ENCODE measurements at regions not wholly inside any gene's neighbourhood (a gene's known extent, or its start where the extent isn't known, plus 50 kb on each side); places are given as distances from the start of the nearest gene placed in this dataset.

DNA sequence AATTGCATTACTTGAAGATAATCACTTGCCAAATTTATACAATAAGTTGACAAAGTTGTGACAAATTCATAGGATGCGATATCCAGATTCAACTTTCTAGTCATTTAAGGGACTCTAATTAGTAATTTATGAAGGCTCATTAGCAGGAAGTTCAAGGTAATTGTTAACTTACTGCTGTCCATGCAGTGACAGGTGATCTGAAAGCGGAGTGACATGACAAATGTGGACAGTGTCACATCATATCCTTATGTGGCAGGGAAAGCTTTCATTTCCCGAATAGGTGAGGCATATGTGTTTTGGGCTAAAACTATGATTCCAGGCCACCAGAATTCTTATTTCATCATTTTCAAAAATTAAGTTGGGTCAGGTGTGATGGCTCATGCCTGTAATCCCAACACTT is 115.9 kb upstream of the BMP2 start:
- TF ChIP-seq, protein P1, sequence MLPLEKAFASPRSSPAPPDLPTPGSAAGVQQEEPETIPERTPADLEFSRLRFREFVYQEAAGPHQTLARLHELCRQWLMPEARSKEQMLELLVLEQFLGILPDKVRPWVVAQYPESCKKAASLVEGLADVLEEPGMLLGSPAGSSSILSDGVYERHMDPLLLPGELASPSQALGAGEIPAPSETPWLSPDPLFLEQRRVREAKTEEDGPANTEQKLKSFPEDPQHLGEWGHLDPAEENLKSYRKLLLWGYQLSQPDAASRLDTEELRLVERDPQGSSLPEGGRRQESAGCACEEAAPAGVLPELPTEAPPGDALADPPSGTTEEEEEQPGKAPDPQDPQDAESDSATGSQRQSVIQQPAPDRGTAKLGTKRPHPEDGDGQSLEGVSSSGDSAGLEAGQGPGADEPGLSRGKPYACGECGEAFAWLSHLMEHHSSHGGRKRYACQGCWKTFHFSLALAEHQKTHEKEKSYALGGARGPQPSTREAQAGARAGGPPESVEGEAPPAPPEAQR (CRISPR knock-in tag; IDR thresholded peaks at IDR 0.05), result no peak
- TF ChIP-seq CREB1 (CRISPR knock-in tag; IDR thresholded peaks at IDR 0.05) (no peak), NR1H2 (CRISPR knock-in tag; IDR thresholded peaks at IDR 0.05) (no peak), TCF7 (CRISPR knock-in tag; IDR thresholded peaks at IDR 0.05; ENCODE audit: low read depth) (no peak), IRF2 (CRISPR knock-in tag; IDR thresholded peaks at IDR 0.05; ENCODE audit: borderline replicate concordance, low read depth) (no peak), FOXP1 (CRISPR knock-in tag; IDR thresholded peaks at IDR 0.05; ENCODE audit: borderline replicate concordance) (no peak), CBFB (CRISPR knock-in tag; IDR thresholded peaks at IDR 0.05; ENCODE audit: low read depth) (no peak), KAT7 (CRISPR knock-in tag; IDR thresholded peaks at IDR 0.05; ENCODE audit: borderline replicate concordance) (no peak), ZNF121 (CRISPR knock-in tag; IDR thresholded peaks at IDR 0.05) (no peak), MYBL2 (CRISPR knock-in tag; IDR thresholded peaks at IDR 0.05) (no peak), ZNF317 (CRISPR knock-in tag; IDR thresholded peaks at IDR 0.05; ENCODE audit: borderline replicate concordance, low read depth) (no peak), CREM (CRISPR knock-in tag; IDR thresholded peaks at IDR 0.05) (no peak), GTF2I (CRISPR knock-in tag; conservative IDR thresholded peaks at IDR 0.05) (no peak), ZNF263 (CRISPR knock-in tag; IDR thresholded peaks at IDR 0.05; ENCODE audit: low read depth) (no peak)
- TF ChIP-seq, protein P2, sequence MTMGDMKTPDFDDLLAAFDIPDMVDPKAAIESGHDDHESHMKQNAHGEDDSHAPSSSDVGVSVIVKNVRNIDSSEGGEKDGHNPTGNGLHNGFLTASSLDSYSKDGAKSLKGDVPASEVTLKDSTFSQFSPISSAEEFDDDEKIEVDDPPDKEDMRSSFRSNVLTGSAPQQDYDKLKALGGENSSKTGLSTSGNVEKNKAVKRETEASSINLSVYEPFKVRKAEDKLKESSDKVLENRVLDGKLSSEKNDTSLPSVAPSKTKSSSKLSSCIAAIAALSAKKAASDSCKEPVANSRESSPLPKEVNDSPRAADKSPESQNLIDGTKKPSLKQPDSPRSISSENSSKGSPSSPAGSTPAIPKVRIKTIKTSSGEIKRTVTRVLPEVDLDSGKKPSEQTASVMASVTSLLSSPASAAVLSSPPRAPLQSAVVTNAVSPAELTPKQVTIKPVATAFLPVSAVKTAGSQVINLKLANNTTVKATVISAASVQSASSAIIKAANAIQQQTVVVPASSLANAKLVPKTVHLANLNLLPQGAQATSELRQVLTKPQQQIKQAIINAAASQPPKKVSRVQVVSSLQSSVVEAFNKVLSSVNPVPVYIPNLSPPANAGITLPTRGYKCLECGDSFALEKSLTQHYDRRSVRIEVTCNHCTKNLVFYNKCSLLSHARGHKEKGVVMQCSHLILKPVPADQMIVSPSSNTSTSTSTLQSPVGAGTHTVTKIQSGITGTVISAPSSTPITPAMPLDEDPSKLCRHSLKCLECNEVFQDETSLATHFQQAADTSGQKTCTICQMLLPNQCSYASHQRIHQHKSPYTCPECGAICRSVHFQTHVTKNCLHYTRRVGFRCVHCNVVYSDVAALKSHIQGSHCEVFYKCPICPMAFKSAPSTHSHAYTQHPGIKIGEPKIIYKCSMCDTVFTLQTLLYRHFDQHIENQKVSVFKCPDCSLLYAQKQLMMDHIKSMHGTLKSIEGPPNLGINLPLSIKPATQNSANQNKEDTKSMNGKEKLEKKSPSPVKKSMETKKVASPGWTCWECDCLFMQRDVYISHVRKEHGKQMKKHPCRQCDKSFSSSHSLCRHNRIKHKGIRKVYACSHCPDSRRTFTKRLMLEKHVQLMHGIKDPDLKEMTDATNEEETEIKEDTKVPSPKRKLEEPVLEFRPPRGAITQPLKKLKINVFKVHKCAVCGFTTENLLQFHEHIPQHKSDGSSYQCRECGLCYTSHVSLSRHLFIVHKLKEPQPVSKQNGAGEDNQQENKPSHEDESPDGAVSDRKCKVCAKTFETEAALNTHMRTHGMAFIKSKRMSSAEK (CRISPR knock-in tag; IDR thresholded peaks at IDR 0.05; ENCODE audit: borderline replicate concordance), result no peak
- TF ChIP-seq, protein P3, sequence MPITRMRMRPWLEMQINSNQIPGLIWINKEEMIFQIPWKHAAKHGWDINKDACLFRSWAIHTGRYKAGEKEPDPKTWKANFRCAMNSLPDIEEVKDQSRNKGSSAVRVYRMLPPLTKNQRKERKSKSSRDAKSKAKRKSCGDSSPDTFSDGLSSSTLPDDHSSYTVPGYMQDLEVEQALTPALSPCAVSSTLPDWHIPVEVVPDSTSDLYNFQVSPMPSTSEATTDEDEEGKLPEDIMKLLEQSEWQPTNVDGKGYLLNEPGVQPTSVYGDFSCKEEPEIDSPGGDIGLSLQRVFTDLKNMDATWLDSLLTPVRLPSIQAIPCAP (CRISPR knock-in tag; IDR thresholded peaks at IDR 0.05), result no peak
- TF ChIP-seq, protein P4, sequence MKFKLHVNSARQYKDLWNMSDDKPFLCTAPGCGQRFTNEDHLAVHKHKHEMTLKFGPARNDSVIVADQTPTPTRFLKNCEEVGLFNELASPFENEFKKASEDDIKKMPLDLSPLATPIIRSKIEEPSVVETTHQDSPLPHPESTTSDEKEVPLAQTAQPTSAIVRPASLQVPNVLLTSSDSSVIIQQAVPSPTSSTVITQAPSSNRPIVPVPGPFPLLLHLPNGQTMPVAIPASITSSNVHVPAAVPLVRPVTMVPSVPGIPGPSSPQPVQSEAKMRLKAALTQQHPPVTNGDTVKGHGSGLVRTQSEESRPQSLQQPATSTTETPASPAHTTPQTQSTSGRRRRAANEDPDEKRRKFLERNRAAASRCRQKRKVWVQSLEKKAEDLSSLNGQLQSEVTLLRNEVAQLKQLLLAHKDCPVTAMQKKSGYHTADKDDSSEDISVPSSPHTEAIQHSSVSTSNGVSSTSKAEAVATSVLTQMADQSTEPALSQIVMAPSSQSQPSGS (CRISPR knock-in tag; IDR thresholded peaks at IDR 0.05; ENCODE audit: borderline replicate concordance, low read depth), result no peak
- TF ChIP-seq, protein P5, sequence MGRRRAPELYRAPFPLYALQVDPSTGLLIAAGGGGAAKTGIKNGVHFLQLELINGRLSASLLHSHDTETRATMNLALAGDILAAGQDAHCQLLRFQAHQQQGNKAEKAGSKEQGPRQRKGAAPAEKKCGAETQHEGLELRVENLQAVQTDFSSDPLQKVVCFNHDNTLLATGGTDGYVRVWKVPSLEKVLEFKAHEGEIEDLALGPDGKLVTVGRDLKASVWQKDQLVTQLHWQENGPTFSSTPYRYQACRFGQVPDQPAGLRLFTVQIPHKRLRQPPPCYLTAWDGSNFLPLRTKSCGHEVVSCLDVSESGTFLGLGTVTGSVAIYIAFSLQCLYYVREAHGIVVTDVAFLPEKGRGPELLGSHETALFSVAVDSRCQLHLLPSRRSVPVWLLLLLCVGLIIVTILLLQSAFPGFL (CRISPR knock-in tag; IDR thresholded peaks at IDR 0.05; ENCODE audit: borderline replicate concordance), result no peak
- no peak overlapping the region for H3K27ac Mint-ChIP-seq
- peaks cover 2% of the 10 kb centered on the region; the same call in 1 of the 2 replicates for H3K36me3 Mint-ChIP-seq
- no peak for DNase-seq (ENCODE audit: low spot score)
- H3K4me3 Mint-ChIP-seq, result no peak overlapping the region
- no peaks in the 10 kb centered on the region for H3K4me1 Mint-ChIP-seq
- CTCF ChIA-PET, result no interaction called here
- H3K27me3 Mint-ChIP-seq (ENCODE audit: low read depth), result no peaks in the 10 kb centered on the region
- ATAC-seq, result no peak
- POLR2A ChIA-PET, result interaction anchor here (0.6 to 0.7 kb wide), 2 partner anchors 11 to 1265 kb away, joined by 3 to 4 read pairs; no protein-coding TSS in a partner anchor
- H3K9me3 Mint-ChIP-seq, result peaks cover 11% of the 10 kb centered on the region
